Immature natural killer cell (primary cell): ENCODE measurements at regions not wholly inside any gene's neighbourhood (a gene's known extent, or its start where the extent isn't known, plus 50 kb on each side); places are given as distances from the start of the nearest gene placed in this dataset.
"Not testable (repeated sequence)": the region's sequence is repeated elsewhere in the genome, so short reads cannot be mapped to it uniquely, and the experiment has no call there.

ENCODE experiments used
- DNase-seq, 3 donors: peaks; one replicate each; pipeline ENCODE4 v3.0.0; 2022; ENCODE audit warnings: mixed read lengths in 1 of 3
- H3K27ac Mint-ChIP-seq, 6 donors: one replicate each; pipeline ENCODE4 v1.8.0; 2020; ENCODE audit warnings: mixed read lengths in 6 of 6, mild to moderate bottlenecking in 5 of 6, inconsistent platforms in 4 of 6, moderate library complexity in 3 of 6
- H3K27me3 Mint-ChIP-seq, 3 donors: one replicate each; pipeline ENCODE4 v1.8.0; 2020 to 2021; ENCODE audit warnings: low read depth in 3 of 3, mild to moderate bottlenecking in 3 of 3, mixed read lengths in 3 of 3, moderate library complexity in 3 of 3, inconsistent platforms in 1 of 3
- H3K36me3 Mint-ChIP-seq, 3 donors: one replicate each; pipeline ENCODE4 v1.8.0; 2020; ENCODE audit warnings: mixed read lengths in 3 of 3, inconsistent platforms in 2 of 3, mild to moderate bottlenecking in 2 of 3
- H3K4me1 Mint-ChIP-seq, 2 donors: one replicate each; pipeline ENCODE4 v1.8.0; 2020; ENCODE audit warnings: inconsistent platforms in 2 of 2, mild to moderate bottlenecking in 2 of 2, mixed read lengths in 2 of 2, moderate library complexity in 1 of 2
- H3K4me3 Mint-ChIP-seq, 5 donors: one replicate each; pipeline ENCODE4 v1.8.0; 2020; ENCODE audit warnings: mild to moderate bottlenecking in 5 of 5, mixed read lengths in 5 of 5, inconsistent platforms in 3 of 5, moderate library complexity in 3 of 5
- H3K9me3 Mint-ChIP-seq, 6 donors: one replicate each; pipeline ENCODE4 v1.8.0; 2020; ENCODE audit warnings: mild to moderate bottlenecking in 6 of 6, mixed read lengths in 6 of 6, inconsistent platforms in 4 of 6, moderate library complexity in 3 of 6

DNA sequence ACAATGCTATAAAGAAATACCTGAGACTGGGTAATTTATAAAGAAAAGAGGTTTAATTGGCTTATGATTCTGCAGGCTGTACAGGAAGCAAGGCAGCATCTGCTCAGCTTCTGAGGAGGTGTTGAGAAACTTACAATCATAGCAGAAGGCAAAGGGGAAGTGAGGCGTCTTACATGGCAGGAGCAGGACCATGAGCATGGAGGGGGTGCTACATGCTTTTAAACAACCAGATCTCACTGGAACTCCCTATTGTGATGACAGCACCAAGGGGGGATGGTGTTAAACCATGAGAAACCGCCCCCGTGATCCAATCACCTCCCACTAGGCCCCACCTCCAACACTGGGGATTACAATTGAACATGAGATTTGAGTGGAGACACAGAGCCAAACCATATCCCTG lies 163.7 kb upstream of the SLC38A2 start:
- not testable (repeated sequence) for H3K27me3 Mint-ChIP-seq, H3K9me3 Mint-ChIP-seq, H3K36me3 Mint-ChIP-seq, DNase-seq
- peak overlapping the region; percentile 48 to 79 (median 72) for H3K27ac Mint-ChIP-seq
- H3K4me1 Mint-ChIP-seq = peaks cover 41 to 58% of the 10 kb centered on the region in 2 donors
- peak overlapping the region in 1 of 5 donors; percentile 11 for H3K4me3 Mint-ChIP-seq

DNA sequence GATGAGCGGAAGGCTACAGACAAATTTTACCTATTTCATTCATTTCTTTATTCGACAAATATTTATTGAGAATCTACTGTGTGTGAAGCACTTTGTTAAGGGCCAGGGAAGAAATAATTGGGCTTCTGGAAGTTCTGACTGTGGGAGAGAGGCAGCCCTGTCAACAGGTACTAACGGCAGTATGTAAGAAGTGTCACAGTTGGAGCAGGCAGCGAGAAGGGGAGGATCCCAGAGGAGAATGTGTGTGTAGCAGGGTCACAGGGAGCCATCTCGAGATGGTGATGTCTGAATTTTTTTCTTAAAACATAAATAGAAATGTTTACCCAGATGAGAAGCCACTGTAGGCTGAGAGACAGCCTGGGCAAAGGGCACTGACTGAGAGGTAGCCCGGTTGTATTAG lies 163.3 kb upstream of the SLC38A2 start:
- Mint-ChIP-seq H3K27ac (peak overlapping the region; percentile 48 to 79 (median 72)), H3K27me3 (no peaks in the 10 kb centered on the region), H3K4me3 (peak overlapping the region in 1 of 5 donors; percentile 24), H3K36me3 (peaks cover 0 to 3% (median 3%) of the 10 kb centered on the region in 3 donors), H3K9me3 (peaks cover 0 to 3% (median under 1%) of the 10 kb centered on the region in 6 donors), H3K4me1 (peaks cover 39 to 55% of the 10 kb centered on the region in 2 donors)
- no peak for DNase-seq

DNA sequence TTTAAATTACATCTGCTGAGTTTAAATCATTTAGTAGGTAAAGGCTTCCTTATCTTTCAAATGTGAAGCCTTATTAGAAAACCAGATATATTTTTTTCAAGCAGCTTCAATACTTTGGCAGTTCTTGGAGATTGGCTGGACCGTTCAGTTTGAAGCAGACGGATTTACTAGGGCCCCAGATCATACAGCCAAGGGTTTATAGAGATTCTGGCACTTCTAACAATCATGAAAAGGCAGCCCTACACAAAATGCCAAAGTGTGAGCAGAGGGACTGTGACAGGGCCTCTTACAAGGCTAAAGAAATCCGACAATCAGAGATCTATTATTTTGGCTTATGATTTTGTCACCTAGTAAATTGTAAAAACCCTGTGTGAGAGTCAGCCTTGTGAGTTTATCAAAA lies 162.8 kb upstream of the SLC38A2 start:
- Mint-ChIP-seq H3K9me3 (peaks cover 0 to 3% (median under 1%) of the 10 kb centered on the region in 6 donors), H3K27me3 (no peaks in the 10 kb centered on the region), H3K27ac (peak overlapping the region in 4 of 6 donors; percentile 35 to 79 (median 63)), H3K4me1 (peaks cover 37 to 50% of the 10 kb centered on the region in 2 donors), H3K36me3 (peaks cover 0 to 3% (median 3%) of the 10 kb centered on the region in 3 donors), H3K4me3 (no peak overlapping the region)
- DNase-seq = no peak

DNA sequence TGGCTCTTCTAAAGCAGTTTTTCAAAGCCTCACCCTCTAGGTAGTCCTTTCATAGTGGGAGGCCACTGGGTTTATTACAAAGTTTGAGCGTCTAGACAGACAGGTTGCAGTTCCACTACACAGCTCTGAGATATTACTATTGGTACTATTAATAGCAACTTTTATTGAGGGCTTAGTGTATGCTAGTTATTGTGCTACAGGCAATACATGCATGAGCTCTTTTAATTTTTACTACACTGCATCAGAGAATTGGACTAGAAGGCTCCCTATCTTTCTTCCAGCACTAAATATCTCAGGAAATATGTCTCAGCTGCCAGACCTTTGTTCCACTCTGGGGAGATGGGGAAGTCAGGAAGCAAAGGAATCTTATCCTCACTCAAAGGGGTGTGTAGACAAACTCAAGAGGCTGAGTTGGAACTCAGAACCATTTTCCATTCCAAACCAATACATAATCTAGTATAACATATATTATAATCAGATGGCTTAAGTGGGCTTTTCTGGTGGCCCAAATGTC lies 161.8 kb upstream of the SLC38A2 start:
- Mint-ChIP-seq H3K27ac (peak overlapping the region in 1 of 6 donors; percentile 59), H3K9me3 (peaks cover 0 to 3% (median under 1%) of the 10 kb centered on the region in 6 donors), H3K4me3 (no peak overlapping the region), H3K36me3 (peaks cover 0 to 3% (median under 1%) of the 10 kb centered on the region in 3 donors), H3K27me3 (peaks cover 0 to 2% (median 0%) of the 10 kb centered on the region in 3 donors), H3K4me1 (peaks cover 31 to 48% of the 10 kb centered on the region in 2 donors)
- no peak for DNase-seq

DNA sequence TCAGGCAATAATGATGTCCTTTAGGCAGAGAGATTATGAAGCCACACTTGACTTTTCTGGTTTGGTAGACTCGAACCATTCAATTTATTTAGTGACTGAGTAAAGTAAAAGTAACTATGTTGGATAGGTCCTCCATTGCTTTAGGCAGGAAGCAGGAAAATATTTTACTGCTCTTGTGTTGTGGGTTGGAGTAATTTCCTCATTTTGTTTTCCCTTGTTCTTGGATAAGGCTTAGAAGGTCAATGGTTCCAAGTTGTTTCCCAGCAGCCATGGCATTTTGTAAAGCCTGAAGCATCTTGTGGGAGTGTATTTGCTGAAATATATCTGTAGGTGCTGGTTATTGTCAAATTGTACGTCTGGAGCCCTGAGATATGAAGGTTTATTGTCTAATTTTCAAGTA lies 161.2 kb upstream of the SLC38A2 start:
- Mint-ChIP-seq H3K27ac (peak overlapping the region in 2 of 6 donors; percentile 14 to 34), H3K36me3 (peaks cover 0 to 3% (median 3%) of the 10 kb centered on the region in 3 donors), H3K27me3 (peaks cover 0 to 2% (median 0%) of the 10 kb centered on the region in 3 donors), H3K4me1 (peaks cover 29 to 44% of the 10 kb centered on the region in 2 donors), H3K9me3 (peaks cover 0 to 2% (median 0%) of the 10 kb centered on the region in 6 donors), H3K4me3 (no peak overlapping the region)
- DNase-seq = no peak

DNA sequence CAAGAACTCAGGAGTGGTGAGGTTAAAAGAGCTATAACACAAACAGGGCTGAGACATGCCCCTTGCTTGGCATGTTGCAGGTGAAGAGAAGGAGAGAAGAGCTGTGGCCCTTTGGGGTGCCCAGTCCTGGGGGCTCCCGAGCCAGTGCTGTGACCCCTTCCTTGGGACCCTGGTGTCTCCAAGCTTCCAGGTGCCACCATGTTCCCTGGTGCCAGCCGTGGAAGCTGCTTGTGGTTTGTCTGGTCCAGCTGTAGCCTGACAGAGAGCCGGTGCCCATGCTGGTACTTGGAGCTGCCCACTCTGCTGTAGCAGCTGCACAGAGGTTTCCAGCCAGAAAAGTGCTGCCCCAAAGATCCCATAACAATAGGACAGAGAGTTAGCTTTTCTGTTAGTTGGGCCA lies 159.2 kb upstream of the SLC38A2 start:
- DNase-seq = no peak
- Mint-ChIP-seq H3K4me1 (peaks cover 16 to 26% of the 10 kb centered on the region in 2 donors), H3K36me3 (peaks cover 6 to 20% (median 18%) of the 10 kb centered on the region in 3 donors), H3K9me3 (peaks cover 0 to 2% (median 0%) of the 10 kb centered on the region in 6 donors), H3K27me3 (peaks cover 0 to 2% (median 0%) of the 10 kb centered on the region in 3 donors), H3K4me3 (no peak overlapping the region), H3K27ac (peak overlapping the region in 1 of 6 donors; percentile 53)

DNA sequence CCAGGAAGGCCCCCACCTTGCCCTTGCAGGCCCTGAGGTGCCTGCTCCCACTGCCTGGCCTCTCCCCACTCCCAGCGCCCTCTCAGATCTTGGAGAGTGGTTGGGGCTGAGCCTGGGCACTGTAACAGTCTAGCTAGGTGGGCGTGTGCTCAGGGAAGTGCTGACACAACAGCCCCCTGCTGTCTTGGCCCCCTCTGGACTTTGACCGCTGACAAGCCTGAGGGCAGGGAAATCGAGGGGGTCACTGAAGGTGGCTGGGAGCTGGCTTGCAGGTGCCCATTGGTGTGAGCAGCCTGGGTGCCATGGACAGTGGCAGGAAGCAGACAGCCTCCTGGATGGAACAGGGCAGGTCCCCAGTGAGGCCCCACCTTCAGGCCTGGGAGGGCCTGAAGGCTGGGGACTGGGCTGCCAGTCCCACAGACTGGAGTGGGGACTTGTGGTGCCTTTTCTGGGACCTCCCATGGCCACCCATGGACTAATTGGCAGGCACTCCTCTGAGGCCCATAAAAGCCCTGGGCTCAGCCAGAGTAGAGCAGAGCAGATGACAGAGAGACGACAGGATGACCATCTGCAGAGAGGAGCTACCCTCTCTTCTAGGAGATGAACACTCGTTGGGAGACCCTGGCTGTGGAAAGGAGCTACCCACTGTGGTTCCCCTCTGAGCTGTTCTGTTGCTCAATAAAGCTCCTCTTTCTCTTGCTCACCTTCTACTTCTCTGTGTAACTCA lies 158.6 kb upstream of the SLC38A2 start:
- Mint-ChIP-seq H3K27ac (no peak overlapping the region), H3K4me3 (no peak overlapping the region), H3K9me3 (peaks cover 0 to 2% (median 0%) of the 10 kb centered on the region in 6 donors), H3K27me3 (peaks cover 0 to 2% (median 0%) of the 10 kb centered on the region in 3 donors), H3K4me1 (peaks cover 10 to 20% of the 10 kb centered on the region in 2 donors), H3K36me3 (peaks cover 6 to 20% (median 18%) of the 10 kb centered on the region in 3 donors)
- no peak for DNase-seq

DNA sequence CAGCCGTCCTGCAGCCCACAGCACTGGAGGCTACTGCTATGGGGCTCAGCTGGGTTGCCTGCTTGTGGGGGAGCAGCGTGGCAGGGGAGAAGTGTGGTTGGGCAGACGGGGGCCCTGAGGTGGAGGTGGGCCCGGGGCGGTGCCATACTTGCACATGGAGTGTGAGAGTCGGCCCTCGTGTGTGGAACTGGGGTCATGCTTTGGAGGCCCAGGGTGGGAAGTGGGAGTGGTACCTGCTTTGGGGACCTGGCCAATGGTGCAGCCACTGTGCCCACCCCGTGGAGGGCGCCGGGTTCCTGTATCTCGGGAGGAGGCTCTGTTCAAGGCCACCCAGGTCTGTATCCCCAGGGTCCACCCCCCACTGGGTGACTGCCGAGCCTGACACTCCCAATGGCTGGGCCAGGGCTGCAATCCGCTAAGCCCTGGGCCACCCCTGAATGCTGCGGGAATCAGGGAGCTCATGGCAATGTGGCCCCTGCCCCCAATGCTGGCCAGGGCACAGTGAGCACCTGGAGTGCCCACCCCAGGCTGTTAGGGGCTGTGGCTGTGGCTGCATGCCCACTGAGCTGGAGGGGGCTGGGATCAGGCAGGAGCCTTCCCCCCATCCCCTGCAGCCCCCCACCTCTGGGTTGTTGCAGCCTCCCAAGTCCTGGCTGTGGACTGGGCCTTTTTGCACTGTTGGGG lies 157.9 kb upstream of the SLC38A2 start:
- DNase-seq = no peak
- Mint-ChIP-seq H3K4me3 (no peak overlapping the region), H3K36me3 (peaks cover 11 to 25% (median 24%) of the 10 kb centered on the region in 3 donors), H3K27ac (no peak overlapping the region), H3K27me3 (peaks cover 0 to 2% (median 2%) of the 10 kb centered on the region in 3 donors), H3K4me1 (peaks cover 3 to 15% of the 10 kb centered on the region in 2 donors), H3K9me3 (peaks cover 0 to 2% (median 0%) of the 10 kb centered on the region in 6 donors)

DNA sequence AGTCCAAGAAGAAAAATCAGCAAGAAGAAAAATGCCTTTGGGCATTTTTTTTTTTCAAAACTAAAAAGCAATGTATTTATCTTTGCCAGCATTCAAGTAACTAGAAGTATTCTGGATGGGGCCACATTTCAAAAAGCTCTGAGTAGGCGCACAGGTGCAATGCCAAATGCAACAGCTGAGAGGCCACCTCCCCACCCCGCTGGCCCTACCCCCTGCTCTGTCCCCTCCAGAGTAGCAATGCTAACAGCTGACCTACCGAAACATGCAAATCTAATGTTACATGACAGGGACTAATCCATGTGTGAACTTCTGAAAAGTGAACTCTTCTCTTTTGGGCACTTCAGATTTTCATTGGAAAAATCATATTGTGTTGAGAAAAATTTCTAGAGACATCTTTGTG lies 153.7 kb upstream of the SLC38A2 start:
- peaks cover 0 to 2% (median 0%) of the 10 kb centered on the region in 6 donors for H3K9me3 Mint-ChIP-seq
- peaks cover 15 to 36% (median 32%) of the 10 kb centered on the region in 3 donors for H3K36me3 Mint-ChIP-seq
- H3K4me3 Mint-ChIP-seq = no peak overlapping the region
- peaks cover 32 to 42% of the 10 kb centered on the region in 2 donors for H3K4me1 Mint-ChIP-seq
- H3K27me3 Mint-ChIP-seq = peaks cover 0 to 2% (median 2%) of the 10 kb centered on the region in 3 donors
- no peak overlapping the region for H3K27ac Mint-ChIP-seq
- DNase-seq = no peak

DNA sequence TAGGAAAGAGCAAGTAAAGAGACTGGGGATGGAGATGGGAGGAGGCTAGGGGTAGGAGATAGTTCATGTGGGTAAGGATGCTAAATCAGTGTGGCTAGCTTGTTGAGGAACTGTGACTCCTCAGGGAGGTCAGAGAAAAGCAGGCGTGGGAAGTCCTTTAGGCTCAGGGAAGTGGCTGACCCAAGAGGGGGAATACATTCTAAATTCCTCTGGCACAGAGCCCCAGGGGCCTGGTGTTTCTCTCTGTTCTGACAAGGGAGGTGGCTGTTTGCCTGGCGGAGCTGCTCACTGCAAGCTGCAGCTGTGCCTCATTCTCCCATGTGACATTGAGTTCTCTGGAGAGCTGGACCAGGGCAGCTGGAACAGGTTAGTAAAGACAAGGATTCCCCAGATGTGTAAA lies 152.2 kb upstream of the SLC38A2 start:
- Mint-ChIP-seq H3K36me3 (peaks cover 15 to 36% (median 32%) of the 10 kb centered on the region in 3 donors), H3K4me3 (no peak overlapping the region), H3K27me3 (peaks cover 0 to 2% (median 0%) of the 10 kb centered on the region in 3 donors), H3K9me3 (no peaks in the 10 kb centered on the region), H3K27ac (peak overlapping the region in 4 of 6 donors; percentile 45 to 82 (median 72)), H3K4me1 (peaks cover 33 to 45% of the 10 kb centered on the region in 2 donors)
- DNase-seq = no peak

DNA sequence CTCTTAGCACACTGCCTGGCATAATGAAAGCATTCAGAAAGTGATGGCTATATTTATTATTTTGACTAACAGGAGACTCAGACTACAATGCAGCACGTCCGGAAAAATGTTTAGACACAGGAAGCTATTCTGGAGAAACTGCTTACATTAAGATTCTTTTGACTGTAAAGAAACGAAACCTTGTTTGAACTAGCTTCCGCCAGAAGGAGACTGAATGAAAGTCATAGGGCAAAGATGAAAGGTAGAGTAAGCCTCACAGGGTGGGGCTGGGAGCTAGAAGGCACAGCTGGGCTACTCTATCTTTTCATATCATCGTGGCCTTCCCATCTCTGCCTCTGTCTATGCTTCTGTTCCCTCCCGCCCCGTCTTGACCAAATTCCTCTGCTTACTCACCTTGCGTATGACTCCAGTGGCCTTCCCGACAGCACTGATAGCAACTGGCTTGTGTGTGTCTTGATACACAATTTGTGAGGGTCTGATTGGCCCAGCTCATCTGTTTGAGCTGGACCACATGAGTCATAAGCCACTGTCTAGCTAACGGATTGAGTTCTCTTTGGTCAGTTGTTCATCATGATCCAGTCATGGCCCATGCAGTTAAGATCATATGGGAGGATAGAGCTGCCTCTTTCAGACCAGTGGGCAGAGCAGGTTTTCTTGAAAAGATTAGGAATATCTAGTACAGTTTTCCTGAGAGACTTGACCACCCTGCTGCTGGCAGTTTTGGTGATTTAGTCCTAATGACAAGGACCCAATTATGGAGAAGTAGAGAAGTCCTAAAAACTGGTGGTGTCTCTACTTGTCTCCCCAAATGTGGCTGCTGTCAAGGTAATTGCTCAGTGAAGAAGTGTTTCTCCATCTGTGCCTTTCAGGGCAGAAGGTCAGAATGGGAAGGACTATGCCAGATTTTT lies 151.5 kb upstream of the SLC38A2 start:
- Mint-ChIP-seq H3K27me3 (peaks cover 0 to 4% (median 0%) of the 10 kb centered on the region in 3 donors), H3K36me3 (peaks cover 15 to 36% (median 31%) of the 10 kb centered on the region in 3 donors), H3K4me3 (peak overlapping the region; percentile 7 to 81 (median 42)), H3K4me1 (peaks cover 38 to 50% of the 10 kb centered on the region in 2 donors), H3K27ac (peak overlapping the region; percentile 45 to 91 (median 79)), H3K9me3 (no peaks in the 10 kb centered on the region)
- peak in 1 of 3 donors; percentile 15 for DNase-seq

DNA sequence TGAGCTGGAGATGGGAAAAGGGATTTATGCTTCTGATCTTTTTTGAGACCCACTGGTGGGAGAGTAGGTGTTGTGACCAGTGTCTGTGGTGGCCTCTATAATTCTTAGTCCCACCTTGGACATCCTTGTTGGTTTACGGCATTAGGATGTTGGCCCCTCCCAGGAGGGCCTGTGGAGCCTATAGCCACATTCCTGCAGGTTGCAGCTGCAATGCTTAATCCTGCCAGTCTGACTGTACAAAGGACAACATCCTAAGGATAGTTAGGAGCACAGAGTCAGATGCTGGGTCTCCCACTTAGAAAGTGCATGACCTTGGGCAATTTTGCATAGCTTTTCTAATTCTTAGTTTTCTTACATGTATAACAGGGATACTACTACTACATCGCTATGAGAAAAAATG lies 150.9 kb upstream of the SLC38A2 start:
- peaks cover 13 to 35% (median 26%) of the 10 kb centered on the region in 3 donors for H3K36me3 Mint-ChIP-seq
- H3K27ac Mint-ChIP-seq = peak overlapping the region in 5 of 6 donors; percentile 45 to 82 (median 78)
- H3K27me3 Mint-ChIP-seq = peaks cover 0 to 4% (median 0%) of the 10 kb centered on the region in 3 donors
- peaks cover 43 to 56% of the 10 kb centered on the region in 2 donors for H3K4me1 Mint-ChIP-seq
- no peaks in the 10 kb centered on the region for H3K9me3 Mint-ChIP-seq
- no peak for DNase-seq
- H3K4me3 Mint-ChIP-seq = peak overlapping the region; percentile 7 to 81 (median 42)

DNA sequence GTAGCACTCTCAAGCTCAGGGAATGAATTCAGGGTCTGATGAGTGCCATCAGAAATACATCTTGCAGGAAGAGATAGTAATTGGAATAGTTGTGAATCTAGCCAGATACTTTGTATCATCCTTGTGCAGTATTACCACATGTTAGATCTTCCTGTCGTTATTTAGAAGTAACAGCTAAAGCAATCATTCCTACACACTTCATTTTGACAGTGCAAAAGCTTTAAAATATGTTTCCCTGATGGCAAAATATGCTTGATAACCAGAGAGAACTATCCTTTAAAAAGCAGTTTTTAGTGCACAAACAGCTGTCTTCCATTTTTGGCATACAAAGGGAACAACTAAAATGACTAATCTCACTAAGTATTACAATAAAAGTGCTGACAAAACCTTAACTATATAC lies 149.5 kb upstream of the SLC38A2 start:
- DNase-seq = no peak
- H3K36me3 Mint-ChIP-seq = peaks cover 8 to 24% (median 17%) of the 10 kb centered on the region in 3 donors
- H3K4me3 Mint-ChIP-seq = no peak overlapping the region
- H3K4me1 Mint-ChIP-seq = peaks cover 52 to 70% of the 10 kb centered on the region in 2 donors
- H3K9me3 Mint-ChIP-seq = no peaks in the 10 kb centered on the region
- H3K27me3 Mint-ChIP-seq = peaks cover 0 to 4% (median 0%) of the 10 kb centered on the region in 3 donors
- H3K27ac Mint-ChIP-seq = peak overlapping the region in 4 of 6 donors; percentile 6 to 73 (median 26)
